Urinary bladder (tissue), 3 donors: ENCODE measurements at regions not wholly inside any gene's neighbourhood (a gene's known extent, or its start where the extent isn't known, plus 50 kb on each side); places are given as distances from the start of the nearest gene placed in this dataset.

Experiments used
- DNase-seq: peaks from one replicate; pipeline ENCODE4 v3.0.0-alpha.2; 2015; ENCODE audit errors: extremely low spot score
- H3K27ac ChIP-seq: one replicate; pipeline ENCODE4 v1.5.1; 2013; ENCODE audit warnings: low read depth, mild to moderate bottlenecking, moderate library complexity
- H3K36me3 ChIP-seq: one replicate; pipeline ENCODE4 v1.6.1; 2013; ENCODE audit warnings: mild to moderate bottlenecking, moderate library complexity; ENCODE audit not compliant: insufficient read depth
- H3K4me1 ChIP-seq: one replicate; pipeline ENCODE4 v1.6.1; 2013; ENCODE audit warnings: mild to moderate bottlenecking, moderate library complexity; ENCODE audit not compliant: insufficient read depth
- H3K4me3 ChIP-seq: one replicate; pipeline ENCODE4 v1.5.1; 2013; ENCODE audit warnings: low read depth, low read length
- WGBS: extraction: QIAGEN DNeasy Blood & Tissue Kit; methylation state at CpG from one replicate; pipeline ENCODE4 v1.1.7; 2013; 5-methylcytosine and 5-hydroxymethylcytosine counted together
- donor health status: healthy with polysubstance abuse.
- donor health status: healthy.

DNA sequence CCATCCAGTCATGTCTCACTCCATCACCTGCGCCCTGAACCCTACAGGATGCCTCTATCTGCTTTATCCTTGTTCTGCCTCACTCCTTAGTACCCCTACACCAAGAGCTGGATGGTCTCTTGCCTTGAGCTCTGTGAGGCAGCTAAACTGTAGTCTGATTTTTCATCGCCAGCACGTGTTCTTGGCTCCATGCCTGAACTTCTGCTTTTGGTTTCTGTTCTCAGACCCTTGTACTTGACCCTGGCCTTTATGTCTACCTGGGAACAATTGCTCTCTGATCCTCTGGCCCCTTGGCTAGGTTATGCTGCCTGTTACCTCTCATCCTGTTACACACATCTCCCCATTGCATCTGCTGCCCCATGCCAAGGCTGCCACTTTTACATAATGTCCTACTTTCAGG lies 318.0 kb upstream of the LMCD1 start:
- H3K36me3 ChIP-seq = no peaks in the 10 kb centered on the region
- DNase-seq = no peak
- H3K4me3 ChIP-seq = no peak overlapping the region
- H3K27ac ChIP-seq = no peak overlapping the region
- 70% methylated on average over 3 of the region's 3 CpGs for WGBS
- no peaks in the 10 kb centered on the region for H3K4me1 ChIP-seq

DNA sequence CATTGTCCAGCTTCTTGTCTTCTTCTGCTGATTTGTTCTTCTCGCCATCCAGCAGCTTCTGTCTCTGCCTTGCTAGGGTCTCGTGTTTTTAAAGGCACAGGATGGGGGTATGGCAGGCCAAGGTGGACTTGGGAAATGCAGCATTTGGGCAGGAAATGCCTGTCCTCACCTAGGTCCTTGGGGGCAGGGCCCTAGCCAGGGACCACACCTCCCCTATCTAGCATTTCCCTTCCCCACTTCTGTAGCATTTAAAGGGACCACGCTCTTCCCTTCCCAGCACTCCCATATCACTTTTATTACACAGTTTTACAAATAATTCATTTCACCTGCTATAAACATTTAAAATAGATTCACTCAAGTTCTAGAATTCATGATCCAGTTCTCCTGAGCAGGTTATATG lies 315.4 kb upstream of the LMCD1 start:
- DNase-seq = no peak
- no peak overlapping the region for H3K4me3 ChIP-seq
- H3K27ac ChIP-seq = no peak overlapping the region
- no peaks in the 10 kb centered on the region for H3K4me1 ChIP-seq
- H3K36me3 ChIP-seq = no peaks in the 10 kb centered on the region
- WGBS = 95% methylated on average over 3 of the region's 3 CpGs

DNA sequence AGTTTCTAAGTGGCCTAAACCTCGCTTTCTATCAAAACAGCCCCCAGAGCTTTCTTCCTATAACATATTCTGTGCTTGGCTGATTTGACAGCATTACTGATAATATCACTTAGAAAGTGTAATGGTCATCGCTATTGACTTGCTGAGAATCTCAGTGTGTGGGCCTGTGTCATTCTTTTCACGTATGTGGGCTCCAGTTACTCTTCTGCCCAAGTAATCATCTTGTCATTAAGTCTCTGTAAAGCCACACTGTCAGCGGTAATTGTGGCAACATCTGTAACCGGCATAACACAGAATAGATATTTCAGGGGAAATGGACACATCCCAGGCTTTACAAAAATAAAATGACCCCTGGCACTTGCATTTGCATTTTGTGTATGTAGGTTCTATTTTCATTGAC lies 313.6 kb upstream of the LMCD1 start:
- WGBS = 91% methylated on average over 5 of the region's 5 CpGs
- Histone ChIP-seq H3K27ac (no peak overlapping the region), H3K36me3 (no peaks in the 10 kb centered on the region), H3K4me1 (no peaks in the 10 kb centered on the region), H3K4me3 (no peak overlapping the region)
- DNase-seq = no peak

DNA sequence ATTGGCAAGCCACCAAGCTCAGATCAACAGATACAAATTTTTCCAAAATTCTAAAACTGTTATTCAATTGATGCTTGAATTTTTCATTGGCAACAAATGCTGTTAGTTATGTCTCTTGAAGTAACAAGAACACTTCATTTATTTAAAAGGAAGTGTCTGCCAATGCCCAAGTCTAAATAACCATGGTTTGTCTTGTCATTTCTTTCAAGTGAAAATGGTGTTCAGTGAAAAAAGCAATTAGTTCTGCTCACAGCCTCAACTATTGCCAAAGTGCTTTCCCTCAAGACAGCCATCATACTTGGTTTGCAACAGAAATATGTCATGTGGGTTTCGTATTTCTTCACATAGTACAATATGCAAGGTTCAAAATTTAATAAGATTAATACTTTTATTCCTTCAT lies 312.6 kb upstream of the LMCD1 start:
- DNase-seq = no peak
- Histone ChIP-seq H3K27ac (no peak overlapping the region), H3K4me1 (no peaks in the 10 kb centered on the region), H3K36me3 (no peaks in the 10 kb centered on the region), H3K4me3 (no peak overlapping the region)
- WGBS = 91% methylated on average over 1 of the region's 1 CpG

DNA sequence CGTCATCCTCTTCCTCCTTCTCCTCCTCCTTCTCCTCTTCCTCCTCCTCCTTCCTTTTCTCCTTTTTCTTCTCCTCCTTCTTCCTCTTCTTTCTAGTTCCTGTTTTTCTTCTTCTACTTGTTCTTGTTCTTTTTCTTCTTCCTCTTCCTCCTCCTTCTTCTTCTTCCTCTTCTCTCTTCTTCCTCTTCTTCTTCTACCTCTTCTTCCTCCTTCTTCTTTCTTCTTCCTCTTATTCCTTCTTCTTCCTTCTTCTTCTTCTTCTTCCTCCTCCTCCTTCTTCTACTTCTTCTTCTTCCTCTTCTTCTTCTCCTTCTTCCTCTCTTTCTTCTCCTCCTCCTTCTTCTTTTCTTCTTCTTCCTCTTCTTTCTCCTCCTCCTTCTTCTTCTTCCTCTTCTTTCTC lies 310.2 kb upstream of the LMCD1 start:
- WGBS = 87% methylated on average over 1 of the region's 1 CpG
- Histone ChIP-seq H3K27ac (no peak overlapping the region), H3K4me1 (no peaks in the 10 kb centered on the region), H3K36me3 (no peaks in the 10 kb centered on the region), H3K4me3 (no peak overlapping the region)
- no peak for DNase-seq

DNA sequence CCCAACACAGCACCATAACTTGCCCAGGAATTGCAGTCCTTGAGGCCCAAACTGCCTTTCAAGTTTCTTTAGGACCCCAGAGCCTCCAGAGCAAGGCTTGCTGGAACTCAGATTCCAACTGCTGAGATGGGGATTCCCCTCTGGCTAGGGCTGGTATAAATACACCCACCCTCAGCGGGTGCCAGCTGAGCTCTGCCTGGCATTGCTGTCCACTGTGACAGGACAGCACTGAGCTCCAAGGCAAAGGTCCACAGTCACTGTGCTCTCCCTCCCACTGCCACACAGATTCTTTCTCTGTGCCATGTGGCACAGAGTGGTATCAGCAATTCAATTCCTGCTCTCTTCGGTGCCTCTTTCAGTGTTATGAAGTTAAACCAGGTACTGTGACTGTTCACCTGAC lies 304.2 kb upstream of the LMCD1 start:
- 87% methylated on average over 2 of the region's 2 CpGs for WGBS
- H3K4me3 ChIP-seq = no peak overlapping the region
- no peak for DNase-seq
- no peak overlapping the region for H3K27ac ChIP-seq
- H3K36me3 ChIP-seq = no peaks in the 10 kb centered on the region
- no peaks in the 10 kb centered on the region for H3K4me1 ChIP-seq

DNA sequence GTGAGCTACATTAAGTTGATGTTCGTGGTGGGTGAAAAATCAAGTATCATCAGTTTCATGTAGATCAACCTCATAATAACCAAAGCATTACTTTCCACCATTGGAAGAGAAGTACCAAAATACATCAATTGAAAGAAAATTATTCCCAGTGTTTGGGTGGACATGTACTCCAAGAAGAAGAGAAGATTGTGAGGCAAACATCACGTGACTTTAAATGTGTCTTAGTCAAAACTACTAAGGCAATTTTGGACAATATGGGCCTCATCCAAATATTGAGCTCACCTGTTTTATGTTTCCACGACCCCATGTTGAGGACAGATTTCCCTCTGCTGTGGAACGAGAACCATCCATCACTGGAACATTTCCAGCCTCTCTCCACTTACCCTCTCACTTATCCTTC lies 303.0 kb upstream of the LMCD1 start:
- Histone ChIP-seq H3K36me3 (no peaks in the 10 kb centered on the region), H3K4me3 (no peak overlapping the region), H3K4me1 (no peaks in the 10 kb centered on the region), H3K27ac (no peak overlapping the region)
- no peak for DNase-seq
- WGBS = 77% methylated on average over 4 of the region's 4 CpGs

DNA sequence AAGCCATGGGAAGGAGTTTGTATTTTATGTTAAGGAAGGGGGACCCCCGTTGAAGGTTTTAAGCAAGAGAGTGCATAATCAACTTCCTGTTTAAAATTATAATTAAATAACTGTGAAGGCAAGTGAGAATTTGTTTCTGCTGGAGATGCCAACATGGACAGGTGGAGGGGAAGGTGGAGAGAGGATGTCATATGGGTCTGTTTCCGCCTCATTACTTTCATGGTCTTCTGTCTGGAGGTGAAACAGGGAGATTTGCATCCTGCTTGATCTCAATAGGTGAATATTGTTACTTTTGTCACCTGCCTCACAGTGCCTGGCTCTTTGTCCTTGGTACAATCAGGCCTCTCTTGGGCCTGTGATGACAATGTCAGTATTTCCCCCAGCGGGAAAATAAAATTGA lies 300.6 kb upstream of the LMCD1 start:
- no peaks in the 10 kb centered on the region for H3K4me1 ChIP-seq
- no peak for DNase-seq
- no peak overlapping the region for H3K4me3 ChIP-seq
- no peak overlapping the region for H3K27ac ChIP-seq
- no peaks in the 10 kb centered on the region for H3K36me3 ChIP-seq
- 86% methylated on average over 3 of the region's 3 CpGs for WGBS

DNA sequence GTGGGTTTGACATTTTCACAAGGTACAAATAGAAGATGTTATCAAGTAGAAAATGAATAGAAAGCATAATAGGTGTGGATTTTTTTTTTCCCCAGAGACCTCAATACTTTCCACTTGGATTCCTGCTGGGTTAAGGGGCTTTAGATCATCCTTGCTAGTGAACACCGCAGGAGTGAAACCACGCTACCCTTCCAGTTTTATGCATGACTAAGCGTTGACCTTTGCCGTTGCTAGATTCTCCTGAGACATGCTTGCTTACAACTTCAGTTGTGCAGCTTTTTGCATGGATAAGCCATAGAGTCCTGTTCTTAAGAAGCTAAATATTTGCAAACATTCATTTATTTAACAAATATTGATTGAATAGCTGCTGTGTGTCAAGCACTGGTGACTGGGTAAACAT lies 299.7 kb upstream of the LMCD1 start:
- no peaks in the 10 kb centered on the region for H3K36me3 ChIP-seq
- WGBS = 88% methylated on average over 4 of the region's 4 CpGs
- H3K27ac ChIP-seq = no peak overlapping the region
- no peak overlapping the region for H3K4me3 ChIP-seq
- no peaks in the 10 kb centered on the region for H3K4me1 ChIP-seq
- no peak for DNase-seq

DNA sequence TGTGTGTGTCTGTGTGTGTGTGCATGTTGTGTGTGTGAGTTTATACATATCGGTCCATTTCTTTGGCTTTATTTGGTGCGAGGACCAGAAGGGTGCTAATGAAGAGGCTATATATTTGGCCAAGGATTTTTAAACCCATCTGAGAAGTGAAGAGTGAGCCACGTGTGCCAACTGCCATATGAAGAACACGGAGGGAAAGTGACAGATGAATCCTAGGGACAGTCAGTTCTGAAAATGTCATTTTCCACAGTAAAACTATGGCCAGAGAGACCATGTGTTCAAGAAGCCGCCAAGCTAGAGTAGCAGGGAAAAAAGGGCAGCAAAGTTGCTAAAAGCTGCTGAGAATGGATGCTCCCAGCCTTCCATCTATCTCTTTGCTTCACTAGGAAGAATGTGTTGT lies 297.3 kb upstream of the LMCD1 start:
- no peak overlapping the region for H3K4me3 ChIP-seq
- 74% methylated on average over 5 of the region's 5 CpGs for WGBS

DNA sequence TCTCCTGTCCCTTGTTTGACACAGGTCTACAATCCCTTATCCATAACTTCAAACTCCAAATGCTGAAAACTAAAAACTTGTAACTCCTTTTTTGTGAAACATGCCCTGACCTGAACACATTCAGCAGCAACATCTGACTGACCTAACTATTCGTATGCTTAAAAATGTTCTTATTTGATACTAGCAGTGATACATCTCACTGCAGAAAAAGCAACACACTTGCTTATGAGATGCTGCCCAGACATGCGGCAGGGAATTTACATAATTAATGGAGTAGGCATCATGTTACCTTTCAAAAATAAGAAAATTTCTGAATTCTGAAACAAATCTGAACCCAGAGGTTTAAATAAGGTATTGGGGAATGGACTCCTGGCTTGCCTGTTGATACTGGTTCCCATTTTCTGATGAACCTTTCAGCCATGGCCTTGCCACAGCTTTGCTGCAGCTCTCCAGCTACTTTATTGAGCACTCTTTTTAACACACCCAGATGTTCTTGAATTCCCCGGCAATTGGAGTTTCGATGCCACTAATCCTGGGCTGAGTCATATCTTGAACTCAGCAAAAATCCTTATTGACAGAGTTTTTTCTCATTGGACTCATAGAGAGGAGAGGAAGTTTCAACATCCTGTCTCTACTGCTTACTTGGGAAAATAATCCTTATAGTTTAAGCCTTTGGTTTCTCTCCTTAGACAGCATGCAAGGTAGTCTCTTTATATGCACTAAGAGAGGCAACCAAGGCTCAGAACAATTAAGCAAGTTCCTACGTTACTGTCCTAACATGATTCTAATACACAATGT lies 296.6 kb upstream of the LMCD1 start:
- Histone ChIP-seq H3K27ac (no peak overlapping the region), H3K36me3 (no peaks in the 10 kb centered on the region), H3K4me1 (no peaks in the 10 kb centered on the region), H3K4me3 (no peak overlapping the region)
- no peak for DNase-seq
- 76% methylated on average over 5 of the region's 5 CpGs for WGBS

More for the DNA sequence above, 297.3 kb upstream of the LMCD1 start:
- Histone ChIP-seq H3K27ac (no peak overlapping the region), H3K36me3 (no peaks in the 10 kb centered on the region), H3K4me1 (no peaks in the 10 kb centered on the region)
- no peak for DNase-seq

DNA sequence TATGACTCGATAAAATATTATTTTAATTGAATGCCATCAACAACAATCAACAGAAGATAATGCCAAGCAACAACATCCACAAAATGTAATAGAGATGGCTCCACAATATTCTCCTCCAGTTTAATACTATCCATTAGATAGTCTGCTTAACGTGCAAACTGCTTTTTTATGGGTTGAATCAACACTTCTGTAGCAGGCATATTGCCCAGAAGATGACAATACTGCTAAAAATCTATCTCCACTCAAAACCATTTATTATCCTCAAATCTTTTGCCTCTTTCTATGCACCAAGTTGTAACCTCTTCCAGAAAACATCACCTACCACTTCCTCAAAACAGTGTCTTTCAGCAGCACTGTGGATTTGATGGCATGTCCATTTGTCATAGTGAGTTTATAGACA lies 295.7 kb upstream of the LMCD1 start:
- 51% methylated on average over 2 of the region's 2 CpGs for WGBS
- H3K36me3 ChIP-seq = no peaks in the 10 kb centered on the region
- no peak overlapping the region for H3K4me3 ChIP-seq
- H3K4me1 ChIP-seq = no peaks in the 10 kb centered on the region
- H3K27ac ChIP-seq = no peak overlapping the region
- DNase-seq = no peak

DNA sequence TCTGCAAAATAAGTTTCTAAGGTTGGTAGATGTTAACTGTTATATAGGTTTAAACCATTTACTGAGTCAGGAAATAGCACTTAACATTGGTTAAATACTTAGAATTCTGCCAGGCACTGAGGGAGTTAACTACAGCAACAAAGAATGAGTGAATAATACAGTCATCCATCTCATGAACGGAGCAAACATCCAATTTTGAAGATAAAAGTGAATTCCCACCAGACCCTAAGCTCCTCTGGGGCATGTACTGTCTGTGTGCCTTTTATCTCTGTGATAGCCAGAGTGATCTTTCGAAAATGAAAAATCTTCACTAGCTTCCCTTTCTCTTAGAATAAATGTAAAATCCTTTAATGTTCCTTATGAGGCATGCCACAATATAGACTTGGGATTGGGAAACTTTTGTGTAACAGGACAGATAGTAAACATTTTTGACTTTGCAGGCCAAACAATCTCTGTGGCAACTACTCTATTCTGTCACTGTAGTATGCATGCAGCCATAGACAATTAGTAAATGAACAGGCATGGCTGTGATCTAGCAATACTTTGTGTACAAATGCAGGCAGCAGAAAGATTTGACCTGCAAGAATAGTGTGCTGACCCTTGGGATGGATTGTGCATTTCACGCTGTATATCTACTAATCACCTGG lies 294.5 kb upstream of the LMCD1 start:
- 66% methylated on average over 3 of the region's 3 CpGs for WGBS
- Histone ChIP-seq H3K36me3 (no peaks in the 10 kb centered on the region), H3K4me3 (no peak overlapping the region), H3K27ac (no peak overlapping the region), H3K4me1 (no peaks in the 10 kb centered on the region)
- DNase-seq = no peak

DNA sequence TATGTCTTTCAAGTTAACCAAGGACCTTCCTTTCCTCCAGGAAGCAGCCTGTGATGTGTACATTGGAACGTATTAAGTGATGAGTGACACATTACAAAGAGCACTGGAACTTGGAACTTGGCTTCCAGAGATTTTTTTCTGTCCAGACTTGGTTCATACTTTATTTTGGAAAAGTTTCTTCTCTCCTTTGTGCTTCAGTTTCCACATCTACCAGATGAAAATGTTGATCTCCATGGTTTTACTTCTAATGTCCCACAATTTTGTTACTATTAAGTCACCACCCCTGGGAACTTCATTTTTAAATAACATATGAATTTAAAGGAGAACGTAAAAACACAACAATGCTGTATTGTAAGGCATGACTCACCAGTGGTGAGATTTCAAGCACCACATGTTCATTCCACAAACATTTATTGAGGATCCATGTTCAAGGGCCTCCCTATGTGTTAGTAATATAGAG lies 290.7 kb upstream of the LMCD1 start:
- Histone ChIP-seq H3K4me3 (no peak overlapping the region), H3K36me3 (no peaks in the 10 kb centered on the region), H3K27ac (no peak overlapping the region), H3K4me1 (no peaks in the 10 kb centered on the region)
- 74% methylated on average over 2 of the region's 2 CpGs for WGBS
- DNase-seq = no peak
